ENCODE measurements at regions not wholly inside any gene's neighbourhood (a gene's known extent, or its start where the extent isn't known, plus 50 kb on each side); places are given as distances from the start of the nearest gene placed in this dataset.

DNA sequence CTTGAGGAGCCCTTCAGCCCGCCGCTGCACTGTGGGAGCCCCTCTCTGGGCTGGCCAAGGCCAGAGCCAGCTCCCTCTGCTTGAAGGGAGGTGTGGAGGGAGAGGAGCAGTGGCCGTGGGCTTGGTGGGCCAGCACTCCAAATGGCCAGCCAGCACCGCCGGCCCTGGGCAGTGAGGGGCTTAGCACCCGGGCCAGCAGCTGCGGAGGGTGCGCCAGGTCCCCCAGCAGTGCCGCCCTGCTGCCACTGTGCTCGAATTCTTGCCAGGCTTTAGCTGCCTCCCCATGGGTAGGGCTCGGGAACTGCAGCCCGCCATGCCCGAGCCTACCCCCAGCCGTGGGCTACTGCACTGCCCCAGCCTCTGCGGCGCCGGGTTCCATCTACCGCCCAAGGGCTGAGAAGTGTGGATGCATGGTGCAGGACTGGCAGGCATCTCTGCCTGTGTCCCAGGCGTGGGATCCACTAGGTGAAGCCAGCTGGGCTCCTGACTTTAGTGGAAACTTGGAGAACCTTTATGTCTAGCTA lies 82.7 kb downstream of the KCNA4 start:
- POLR2A ChIA-PET: no interaction called here

DNA sequence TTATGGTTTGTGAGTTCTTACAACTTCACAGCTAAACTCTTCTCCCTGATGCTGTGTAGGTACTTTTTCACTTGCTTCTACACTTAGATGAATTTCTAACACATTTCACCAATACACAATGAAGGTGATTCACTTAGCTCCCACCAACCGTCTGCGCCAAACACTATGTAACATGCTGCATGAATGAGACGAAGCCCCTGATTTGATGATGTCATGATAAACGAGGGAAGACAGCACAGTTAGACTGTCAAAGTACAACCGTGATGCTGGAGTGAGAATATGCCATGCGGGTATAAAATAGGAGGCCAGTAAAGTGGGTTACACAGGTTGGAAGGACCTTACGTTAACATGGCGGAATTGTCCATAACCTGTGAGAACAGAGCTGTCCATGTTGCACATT lies 100.8 kb downstream of the KCNA4 start:
- H3K9me3 ChIP-seq: no peaks in the 10 kb centered on the region
- no peaks in the 10 kb centered on the region for H4K20me1 ChIP-seq (ENCODE audit: insufficient read depth)
- H3K27ac ChIP-seq (ENCODE audit: low read depth in 2 of 2, low read length in 1 of 2): no peak overlapping the region
- H3K27me3 ChIP-seq (ENCODE audit: insufficient read depth): no peaks in the 10 kb centered on the region
- no peak overlapping the region for H3K9ac ChIP-seq
- no peak overlapping the region for H3K4me2 ChIP-seq
- no peaks in the 10 kb centered on the region for H3K9me2 ChIP-seq
- 32% methylated on average over 8 of the region's 8 CpGs for WGBS (ENCODE audit: low lambda C conversion rate)
- no peak overlapping the region for H3K4me3 ChIP-seq (ENCODE audit: low read depth in 2 of 2, low read length in 1 of 2)
- DNase-seq: no peak
- no peak for TF ChIP-seq RAD21 (IDR thresholded peaks at IDR 0.05; ENCODE audit: low read length)
- TF ChIP-seq MXI1 (IDR thresholded peaks at IDR 0.05; ENCODE audit: low read depth, low read length): no peak
- no peak for TF ChIP-seq GABPA (IDR thresholded peaks at IDR 0.05; ENCODE audit: low read depth)
- no peak for TF ChIP-seq NRF1 (IDR thresholded peaks at IDR 0.05; ENCODE audit: low read depth, low read length)
- TF ChIP-seq FOSL2 (IDR thresholded peaks at IDR 0.05; ENCODE audit: borderline replicate concordance, low read depth): no peak
- TF ChIP-seq POLR2AphosphoS5 (IDR thresholded peaks at IDR 0.05; ENCODE audit: low read depth, low read length): no peak
- TF ChIP-seq, protein P1, sequence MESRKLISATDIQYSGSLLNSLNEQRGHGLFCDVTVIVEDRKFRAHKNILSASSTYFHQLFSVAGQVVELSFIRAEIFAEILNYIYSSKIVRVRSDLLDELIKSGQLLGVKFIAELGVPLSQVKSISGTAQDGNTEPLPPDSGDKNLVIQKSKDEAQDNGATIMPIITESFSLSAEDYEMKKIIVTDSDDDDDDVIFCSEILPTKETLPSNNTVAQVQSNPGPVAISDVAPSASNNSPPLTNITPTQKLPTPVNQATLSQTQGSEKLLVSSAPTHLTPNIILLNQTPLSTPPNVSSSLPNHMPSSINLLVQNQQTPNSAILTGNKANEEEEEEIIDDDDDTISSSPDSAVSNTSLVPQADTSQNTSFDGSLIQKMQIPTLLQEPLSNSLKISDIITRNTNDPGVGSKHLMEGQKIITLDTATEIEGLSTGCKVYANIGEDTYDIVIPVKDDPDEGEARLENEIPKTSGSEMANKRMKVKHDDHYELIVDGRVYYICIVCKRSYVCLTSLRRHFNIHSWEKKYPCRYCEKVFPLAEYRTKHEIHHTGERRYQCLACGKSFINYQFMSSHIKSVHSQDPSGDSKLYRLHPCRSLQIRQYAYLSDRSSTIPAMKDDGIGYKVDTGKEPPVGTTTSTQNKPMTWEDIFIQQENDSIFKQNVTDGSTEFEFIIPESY (IDR thresholded peaks at IDR 0.05; ENCODE audit: borderline replicate concordance, low read depth): no peak
- TF ChIP-seq RXRA (IDR thresholded peaks at IDR 0.05; ENCODE audit: borderline replicate concordance, low read depth): no peak
- TF ChIP-seq ELF1 (IDR thresholded peaks at IDR 0.05): no peak
- no peak for TF ChIP-seq RCOR1 (IDR thresholded peaks at IDR 0.05; ENCODE audit: low read length)
- ChIA-PET CTCF (no interaction called here), POLR2A (no interaction called here)
- no peaks in the 10 kb centered on the region for H3F3A ChIP-seq (replicated peaks; ENCODE audit: insufficient read depth)
- H3K4me1 ChIP-seq (ENCODE audit: control insufficient read depth in 1 of 2, insufficient read depth in 2 of 2, low read depth in 1 of 2, low read length in 1 of 2): no peaks in the 10 kb centered on the region
- H3K79me2 ChIP-seq (ENCODE audit: insufficient read depth): no peaks in the 10 kb centered on the region
- no peaks in the 10 kb centered on the region for H3K36me3 ChIP-seq (replicated peaks in 1 of 2; ENCODE audit: control insufficient read depth in 1 of 2, insufficient read depth in 2 of 2, low read length in 1 of 2)
- no peak overlapping the region for H2AFZ ChIP-seq (ENCODE audit: low read depth)

More for the DNA sequence above, 82.7 kb downstream of the KCNA4 start:
- H3K9me3 ChIP-seq: no peaks in the 10 kb centered on the region
- no peak overlapping the region for H3K4me2 ChIP-seq
- no peak overlapping the region for H3K27ac ChIP-seq (ENCODE audit: low read depth in 2 of 2, low read length in 1 of 2)
- H3K9ac ChIP-seq: no peak overlapping the region
- H3K4me1 ChIP-seq (ENCODE audit: control insufficient read depth in 1 of 2, insufficient read depth in 2 of 2, low read depth in 1 of 2, low read length in 1 of 2): no peaks in the 10 kb centered on the region
- no peak overlapping the region for H3K4me3 ChIP-seq (ENCODE audit: low read depth in 2 of 2, low read length in 1 of 2)
- H3K79me2 ChIP-seq (ENCODE audit: insufficient read depth): no peaks in the 10 kb centered on the region
- CTCF ChIA-PET: no interaction called here
- no peaks in the 10 kb centered on the region for H3F3A ChIP-seq (replicated peaks; ENCODE audit: insufficient read depth)
- H2AFZ ChIP-seq (ENCODE audit: low read depth): no peak overlapping the region
- 0% methylated on average over 2 of the region's 19 CpGs for WGBS (ENCODE audit: low lambda C conversion rate)
- no peaks in the 10 kb centered on the region for H3K27me3 ChIP-seq (ENCODE audit: insufficient read depth)
- H3K36me3 ChIP-seq (replicated peaks in 1 of 2; ENCODE audit: control insufficient read depth in 1 of 2, insufficient read depth in 2 of 2, low read length in 1 of 2): no peaks in the 10 kb centered on the region
- H4K20me1 ChIP-seq (ENCODE audit: insufficient read depth): no peaks in the 10 kb centered on the region
- H3K9me2 ChIP-seq: no peaks in the 10 kb centered on the region
- no peak for TF ChIP-seq SIN3A (IDR thresholded peaks at IDR 0.05; ENCODE audit: borderline replicate concordance, low read depth, low read length)
- no peak for TF ChIP-seq ELF1 (IDR thresholded peaks at IDR 0.05)
- TF ChIP-seq NRF1 (IDR thresholded peaks at IDR 0.05; ENCODE audit: low read depth, low read length): no peak
- TF ChIP-seq FOXJ3 (CRISPR knock-in tag; IDR thresholded peaks at IDR 0.05): no peak
- no peak for TF ChIP-seq TEAD4 (IDR thresholded peaks at IDR 0.05; ENCODE audit: borderline replicate concordance, insufficient read depth)
- no peak for TF ChIP-seq FOSL2 (IDR thresholded peaks at IDR 0.05; ENCODE audit: borderline replicate concordance, low read depth)
- no peak for TF ChIP-seq RFX5 (IDR thresholded peaks at IDR 0.05; ENCODE audit: low read length)
- TF ChIP-seq, protein P2, sequence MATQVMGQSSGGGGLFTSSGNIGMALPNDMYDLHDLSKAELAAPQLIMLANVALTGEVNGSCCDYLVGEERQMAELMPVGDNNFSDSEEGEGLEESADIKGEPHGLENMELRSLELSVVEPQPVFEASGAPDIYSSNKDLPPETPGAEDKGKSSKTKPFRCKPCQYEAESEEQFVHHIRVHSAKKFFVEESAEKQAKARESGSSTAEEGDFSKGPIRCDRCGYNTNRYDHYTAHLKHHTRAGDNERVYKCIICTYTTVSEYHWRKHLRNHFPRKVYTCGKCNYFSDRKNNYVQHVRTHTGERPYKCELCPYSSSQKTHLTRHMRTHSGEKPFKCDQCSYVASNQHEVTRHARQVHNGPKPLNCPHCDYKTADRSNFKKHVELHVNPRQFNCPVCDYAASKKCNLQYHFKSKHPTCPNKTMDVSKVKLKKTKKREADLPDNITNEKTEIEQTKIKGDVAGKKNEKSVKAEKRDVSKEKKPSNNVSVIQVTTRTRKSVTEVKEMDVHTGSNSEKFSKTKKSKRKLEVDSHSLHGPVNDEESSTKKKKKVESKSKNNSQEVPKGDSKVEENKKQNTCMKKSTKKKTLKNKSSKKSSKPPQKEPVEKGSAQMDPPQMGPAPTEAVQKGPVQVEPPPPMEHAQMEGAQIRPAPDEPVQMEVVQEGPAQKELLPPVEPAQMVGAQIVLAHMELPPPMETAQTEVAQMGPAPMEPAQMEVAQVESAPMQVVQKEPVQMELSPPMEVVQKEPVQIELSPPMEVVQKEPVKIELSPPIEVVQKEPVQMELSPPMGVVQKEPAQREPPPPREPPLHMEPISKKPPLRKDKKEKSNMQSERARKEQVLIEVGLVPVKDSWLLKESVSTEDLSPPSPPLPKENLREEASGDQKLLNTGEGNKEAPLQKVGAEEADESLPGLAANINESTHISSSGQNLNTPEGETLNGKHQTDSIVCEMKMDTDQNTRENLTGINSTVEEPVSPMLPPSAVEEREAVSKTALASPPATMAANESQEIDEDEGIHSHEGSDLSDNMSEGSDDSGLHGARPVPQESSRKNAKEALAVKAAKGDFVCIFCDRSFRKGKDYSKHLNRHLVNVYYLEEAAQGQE (IDR thresholded peaks at IDR 0.05; ENCODE audit: low read depth, low read length): no peak
- no peak for TF ChIP-seq TCF12 (IDR thresholded peaks at IDR 0.05)
- no peak for TF ChIP-seq SMC3 (IDR thresholded peaks at IDR 0.05; ENCODE audit: low read depth, low read length)
- no peak for TF ChIP-seq RXRA (IDR thresholded peaks at IDR 0.05; ENCODE audit: borderline replicate concordance, low read depth)
- TF ChIP-seq YY1 (IDR thresholded peaks at IDR 0.05; ENCODE audit: low read depth): no peak
- no peak for DNase-seq
